Prostate gland (tissue), 2 donors: ENCODE measurements at regions not wholly inside any gene's neighbourhood (a gene's known extent, or its start where the extent isn't known, plus 50 kb on each side); places are given as distances from the start of the nearest gene placed in this dataset.

Source experiments
- CTCF ChIP-seq, 4 experiments: fragments of 200-600 bp in 2 of 4; fragments of 450-650 bp in 2 of 4; sonication (generic) in 2 of 4; IDR thresholded peaks; 1 replicate in 3 of 4; 2 replicates in 1 of 4; pipeline ENCODE4 v1.5.1; 2016 to 2019; ENCODE audit warnings: antibody characterized with exemption in 4 of 4, mild to moderate bottlenecking in 2 of 4, moderate library complexity in 2 of 4
- POLR2A ChIP-seq: fragments of 450-650 bp; IDR thresholded peaks from one replicate; pipeline ENCODE4 v1.6.1; 2016; ENCODE audit warnings: antibody characterized with exemption, mild to moderate bottlenecking
- POLR2AphosphoS5 ChIP-seq: sonication (generic); formaldehyde crosslinking; IDR thresholded peaks from one replicate; pipeline ENCODE4 v1.6.1; 2017; ENCODE audit warnings: antibody characterized with exemption

- TF ChIP-seq CTCF (IDR thresholded peaks at IDR 0.05) (no peak), POLR2A (no peak), POLR2AphosphoS5 (no peak)
These were observed 307.5 kb upstream of the SALL1 start for GRCh38 chr16:51458356-51459140.
